Breast epithelium (tissue), 3 donors: ENCODE measurements at regions not wholly inside any gene's neighbourhood (a gene's known extent, or its start where the extent isn't known, plus 50 kb on each side); places are given as distances from the start of the nearest gene placed in this dataset.

Experiments used
- POLR2AphosphoS5 ChIP-seq, 3 donors: sonication (generic); formaldehyde crosslinking; IDR thresholded peaks; one replicate each; pipeline ENCODE4 v1.6.1; 2017; ENCODE audit warnings: antibody characterized with exemption in 3 of 3
- TF ChIP-seq, protein P1 (sequence below), 3 donors: fragments of 450-650 bp; IDR thresholded peaks; one replicate each; pipeline ENCODE4 v1.5.1; 2016 to 2017; ENCODE audit warnings: antibody characterized with exemption in 3 of 3, mild to moderate bottlenecking in 3 of 3, moderate library complexity in 3 of 3

DNA sequence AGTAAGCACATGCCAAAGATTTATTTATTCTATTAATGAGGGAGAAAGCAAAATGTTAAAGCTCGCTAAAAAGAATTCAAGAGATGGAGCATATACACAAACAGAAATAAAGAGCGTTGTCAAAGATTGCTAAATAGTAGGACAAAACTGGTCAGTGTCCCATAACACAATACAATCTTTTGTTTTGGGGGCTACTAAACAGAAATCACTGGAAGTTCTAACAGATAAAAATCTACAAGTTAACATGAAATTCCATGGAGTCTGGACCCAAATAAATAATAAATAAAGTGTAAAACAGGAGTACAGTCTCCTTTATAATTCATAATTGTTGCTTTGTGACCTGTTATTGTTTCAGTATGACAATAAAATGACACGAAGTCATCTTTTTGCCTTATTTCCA is 115.2 kb upstream of the CNTNAP4 start:
- TF ChIP-seq, protein P1, sequence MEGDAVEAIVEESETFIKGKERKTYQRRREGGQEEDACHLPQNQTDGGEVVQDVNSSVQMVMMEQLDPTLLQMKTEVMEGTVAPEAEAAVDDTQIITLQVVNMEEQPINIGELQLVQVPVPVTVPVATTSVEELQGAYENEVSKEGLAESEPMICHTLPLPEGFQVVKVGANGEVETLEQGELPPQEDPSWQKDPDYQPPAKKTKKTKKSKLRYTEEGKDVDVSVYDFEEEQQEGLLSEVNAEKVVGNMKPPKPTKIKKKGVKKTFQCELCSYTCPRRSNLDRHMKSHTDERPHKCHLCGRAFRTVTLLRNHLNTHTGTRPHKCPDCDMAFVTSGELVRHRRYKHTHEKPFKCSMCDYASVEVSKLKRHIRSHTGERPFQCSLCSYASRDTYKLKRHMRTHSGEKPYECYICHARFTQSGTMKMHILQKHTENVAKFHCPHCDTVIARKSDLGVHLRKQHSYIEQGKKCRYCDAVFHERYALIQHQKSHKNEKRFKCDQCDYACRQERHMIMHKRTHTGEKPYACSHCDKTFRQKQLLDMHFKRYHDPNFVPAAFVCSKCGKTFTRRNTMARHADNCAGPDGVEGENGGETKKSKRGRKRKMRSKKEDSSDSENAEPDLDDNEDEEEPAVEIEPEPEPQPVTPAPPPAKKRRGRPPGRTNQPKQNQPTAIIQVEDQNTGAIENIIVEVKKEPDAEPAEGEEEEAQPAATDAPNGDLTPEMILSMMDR (IDR thresholded peaks at IDR 0.05): no peak
- TF ChIP-seq POLR2AphosphoS5 (IDR thresholded peaks at IDR 0.05): no peak
